ENCODE measurements at regions not wholly inside any gene's neighbourhood (a gene's known extent, or its start where the extent isn't known, plus 50 kb on each side); places are given as distances from the start of the nearest gene placed in this dataset.
A peak's percentile ranks its signal among the peaks of the same experiment; 100 is the strongest.
"Not testable (repeated sequence)": the region's sequence is repeated elsewhere in the genome, so short reads cannot be mapped to it uniquely, and the experiment has no call there.

DNA sequence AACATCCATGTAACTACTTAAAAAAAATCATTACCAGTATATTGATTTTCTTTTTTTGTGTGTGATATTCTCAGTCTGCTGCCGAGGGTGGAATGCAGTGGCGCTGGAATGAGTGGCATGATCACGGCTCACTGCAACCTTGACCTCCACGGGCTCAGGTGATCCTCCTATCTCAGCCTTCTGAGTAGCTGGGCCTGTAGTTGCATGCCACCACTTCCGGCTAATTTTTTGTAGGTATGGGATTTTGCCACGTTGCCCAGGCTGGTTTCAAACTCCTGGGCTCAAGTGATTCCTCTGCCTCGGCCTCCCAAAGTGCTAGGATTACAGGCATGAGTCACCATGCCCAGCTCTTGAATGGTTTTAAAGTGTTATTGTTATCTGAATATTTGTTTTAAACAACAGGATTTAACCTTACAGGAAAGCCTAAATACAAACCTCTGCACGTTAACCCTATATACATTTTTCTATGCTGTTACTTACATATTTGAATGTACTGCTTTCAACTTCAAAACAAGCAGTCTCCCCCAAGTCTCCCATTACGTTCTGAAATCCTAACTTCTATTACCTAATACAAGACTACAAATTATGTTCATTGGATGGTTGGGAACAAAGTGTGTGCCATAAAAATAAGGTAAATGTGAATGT, 61.7 kb downstream of the KPNA2 start:
- Histone ChIP-seq H3K9ac (ENCODE audit: low read length) (no peak overlapping the region), H3K4me3 (ENCODE audit: low read depth in 1 of 2, low read length in 2 of 2) (no peak overlapping the region), H3K27me3 (ENCODE audit: control insufficient read depth in 1 of 2, insufficient read depth in 2 of 2, low read length in 2 of 2) (no peaks in the 10 kb centered on the region), H3K27ac (ENCODE audit: low read depth, low read length) (no peak overlapping the region), H3K36me3 (ENCODE audit: insufficient read depth, low read length) (no peaks in the 10 kb centered on the region), H3K4me1 (ENCODE audit: insufficient read depth, low read length) (peaks cover 5% of the 10 kb centered on the region), H3K9me3 (ENCODE audit: low read length) (no peaks in the 10 kb centered on the region)

DNA sequence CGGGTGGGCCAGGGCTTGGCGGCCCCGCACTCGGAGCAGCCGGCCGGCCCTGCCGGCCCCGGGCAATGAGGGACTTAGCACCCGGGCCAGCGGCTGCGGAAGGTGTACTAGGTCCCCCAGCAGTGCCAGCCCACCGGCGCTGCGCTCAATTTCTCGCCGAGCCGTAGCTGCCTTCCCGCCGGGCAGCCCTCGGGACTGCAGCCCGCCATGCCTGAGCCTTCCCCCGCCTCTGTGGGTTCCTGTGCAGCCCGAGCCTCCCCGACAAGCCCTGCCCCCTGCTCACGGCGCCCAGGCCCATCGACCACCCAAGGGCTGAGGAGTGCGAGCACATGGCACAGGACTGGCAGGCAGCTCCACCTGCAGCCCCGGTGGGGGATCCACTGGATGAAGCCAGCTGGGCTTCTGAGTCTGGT, 63.8 kb downstream of the KPNA2 start:
- H3K27me3 ChIP-seq (ENCODE audit: control insufficient read depth in 1 of 2, insufficient read depth in 2 of 2, low read length in 2 of 2); H3K4me3 ChIP-seq (ENCODE audit: low read depth in 1 of 2, low read length in 2 of 2); H3K27ac ChIP-seq (ENCODE audit: low read depth, low read length); H3K9me3 ChIP-seq (ENCODE audit: low read length); H3K36me3 ChIP-seq (ENCODE audit: insufficient read depth, low read length); H3K9ac ChIP-seq (ENCODE audit: low read length): not testable (repeated sequence)
- peaks cover 12% of the 10 kb centered on the region for H3K4me1 ChIP-seq (ENCODE audit: insufficient read depth, low read length)

GRCh38 chr17:68100000-68100641, 64.6 kb downstream of the KPNA2 start:
- Histone ChIP-seq H3K36me3 (ENCODE audit: insufficient read depth, low read length) (no peaks in the 10 kb centered on the region), H3K9me3 (ENCODE audit: low read length) (no peaks in the 10 kb centered on the region), H3K4me1 (ENCODE audit: insufficient read depth, low read length) (peaks cover 12% of the 10 kb centered on the region), H3K9ac (ENCODE audit: low read length) (no peak overlapping the region), H3K27me3 (ENCODE audit: control insufficient read depth in 1 of 2, insufficient read depth in 2 of 2, low read length in 2 of 2) (no peaks in the 10 kb centered on the region), H3K4me3 (ENCODE audit: low read depth in 1 of 2, low read length in 2 of 2) (no peak overlapping the region), H3K27ac (ENCODE audit: low read depth, low read length) (no peak overlapping the region)

- Histone ChIP-seq H3K4me3 (ENCODE audit: low read depth in 1 of 2, low read length in 2 of 2) (peak overlapping the region; percentile 60 to 81), H3K4me1 (ENCODE audit: insufficient read depth, low read length) (peaks cover 16% of the 10 kb centered on the region), H3K9ac (ENCODE audit: low read length) (peak overlapping the region; percentile 68), H3K36me3 (ENCODE audit: insufficient read depth, low read length) (no peaks in the 10 kb centered on the region), H3K27ac (ENCODE audit: low read depth, low read length) (peak overlapping the region; percentile 61), H3K27me3 (ENCODE audit: control insufficient read depth in 1 of 2, insufficient read depth in 2 of 2, low read length in 2 of 2) (no peaks in the 10 kb centered on the region), H3K9me3 (ENCODE audit: low read length) (no peaks in the 10 kb centered on the region)
These were observed 65.8 kb downstream of the KPNA2 start for GRCh38 chr17:68101075-68101986.

- Histone ChIP-seq H3K4me1 (ENCODE audit: insufficient read depth, low read length) (peaks cover 18% of the 10 kb centered on the region), H3K9me3 (ENCODE audit: low read length) (no peaks in the 10 kb centered on the region), H3K27ac (ENCODE audit: low read depth, low read length) (peak overlapping the region; percentile 61), H3K27me3 (ENCODE audit: control insufficient read depth in 1 of 2, insufficient read depth in 2 of 2, low read length in 2 of 2) (no peaks in the 10 kb centered on the region), H3K36me3 (ENCODE audit: insufficient read depth, low read length) (no peaks in the 10 kb centered on the region), H3K9ac (ENCODE audit: low read length) (peak overlapping the region; percentile 68), H3K4me3 (ENCODE audit: low read depth in 1 of 2, low read length in 2 of 2) (peak overlapping the region; percentile 60 to 81)
These were observed 66.4 kb downstream of the KPNA2 start for GRCh38 chr17:68101987-68102314.

- no peaks in the 10 kb centered on the region for H3K36me3 ChIP-seq (ENCODE audit: insufficient read depth, low read length)
- H3K27ac ChIP-seq (ENCODE audit: low read depth, low read length) = peak overlapping the region; percentile 61
- H3K9me3 ChIP-seq (ENCODE audit: low read length) = no peaks in the 10 kb centered on the region
- peaks cover 18% of the 10 kb centered on the region for H3K4me1 ChIP-seq (ENCODE audit: insufficient read depth, low read length)
- peak overlapping the region; percentile 68 for H3K9ac ChIP-seq (ENCODE audit: low read length)
- H3K27me3 ChIP-seq (ENCODE audit: control insufficient read depth in 1 of 2, insufficient read depth in 2 of 2, low read length in 2 of 2) = no peaks in the 10 kb centered on the region
- H3K4me3 ChIP-seq (ENCODE audit: low read depth in 1 of 2, low read length in 2 of 2) = peak overlapping the region; percentile 60 to 81
These were observed 66.8 kb downstream of the KPNA2 start for GRCh38 chr17:68102318-68102758.

GRCh38 chr17:68103148-68103547, 67.6 kb downstream of the KPNA2 start:
- no peaks in the 10 kb centered on the region for H3K9me3 ChIP-seq (ENCODE audit: low read length)
- H3K27ac ChIP-seq (ENCODE audit: low read depth, low read length) = no peak overlapping the region

DNA sequence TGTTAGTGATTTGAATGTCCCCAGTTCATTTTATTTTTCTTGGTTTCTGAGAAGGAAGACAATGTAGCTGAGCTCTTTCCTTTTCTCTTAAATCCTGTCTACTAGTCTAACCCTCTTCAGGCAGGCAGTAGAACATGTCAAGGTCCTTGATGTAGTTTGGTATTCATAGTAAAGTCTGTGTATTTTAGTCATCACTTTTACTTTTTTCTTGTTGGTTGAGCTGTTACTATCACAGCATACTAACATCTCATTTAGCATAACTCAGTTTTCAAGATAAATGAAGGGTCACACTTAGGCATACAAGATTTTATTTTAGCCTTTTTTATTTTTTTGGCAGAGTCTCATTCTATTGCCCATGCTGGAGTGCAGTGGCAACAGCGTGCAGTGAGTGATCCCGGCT, 70.5 kb downstream of the KPNA2 start:
- no peaks in the 10 kb centered on the region for H3K27me3 ChIP-seq (ENCODE audit: control insufficient read depth in 1 of 2, insufficient read depth in 2 of 2, low read length in 2 of 2)
- peaks cover 13% of the 10 kb centered on the region for H3K4me1 ChIP-seq (ENCODE audit: insufficient read depth, low read length)
- H3K4me3 ChIP-seq (ENCODE audit: low read depth in 1 of 2, low read length in 2 of 2) = no peak overlapping the region
- H3K9ac ChIP-seq (ENCODE audit: low read length) = no peak overlapping the region
- H3K36me3 ChIP-seq (ENCODE audit: insufficient read depth, low read length) = no peaks in the 10 kb centered on the region
- no peaks in the 10 kb centered on the region for H3K9me3 ChIP-seq (ENCODE audit: low read length)
- H3K27ac ChIP-seq (ENCODE audit: low read depth, low read length) = no peak overlapping the region

More at GRCh38 chr17:68103148-68103547, 67.6 kb downstream of the KPNA2 start:
- no peak overlapping the region for H3K9ac ChIP-seq (ENCODE audit: low read length)
- H3K27me3 ChIP-seq (ENCODE audit: control insufficient read depth in 1 of 2, insufficient read depth in 2 of 2, low read length in 2 of 2) = no peaks in the 10 kb centered on the region
- H3K4me1 ChIP-seq (ENCODE audit: insufficient read depth, low read length) = peaks cover 18% of the 10 kb centered on the region
- H3K36me3 ChIP-seq (ENCODE audit: insufficient read depth, low read length) = no peaks in the 10 kb centered on the region
- peak overlapping the region in 1 of 2 donors; percentile 60 for H3K4me3 ChIP-seq (ENCODE audit: low read depth in 1 of 2, low read length in 2 of 2)

DNA sequence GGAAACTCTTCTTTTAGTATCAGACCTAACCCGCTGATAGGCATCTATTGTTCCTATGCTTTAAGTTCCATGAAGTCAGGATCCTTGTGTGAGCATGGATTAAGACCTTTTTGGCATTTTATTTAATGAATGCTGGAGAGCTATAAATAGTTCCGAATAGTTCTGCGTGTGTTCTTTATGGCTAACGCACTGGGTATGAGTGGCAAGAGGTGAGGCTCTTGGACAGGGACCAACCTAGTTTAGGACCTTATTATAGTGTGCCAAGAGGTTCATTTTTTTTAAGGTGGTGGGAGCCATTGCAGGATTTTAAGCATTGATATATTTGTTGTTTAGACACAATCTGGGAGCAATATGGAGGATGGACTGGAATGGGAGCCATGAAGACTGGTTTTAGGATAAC, 71.8 kb downstream of the KPNA2 start:
- Histone ChIP-seq H3K27ac (ENCODE audit: low read depth, low read length) (no peak overlapping the region), H3K9me3 (ENCODE audit: low read length) (no peaks in the 10 kb centered on the region), H3K36me3 (ENCODE audit: insufficient read depth, low read length) (no peaks in the 10 kb centered on the region), H3K4me3 (ENCODE audit: low read depth in 1 of 2, low read length in 2 of 2) (no peak overlapping the region), H3K27me3 (ENCODE audit: control insufficient read depth in 1 of 2, insufficient read depth in 2 of 2, low read length in 2 of 2) (no peaks in the 10 kb centered on the region), H3K4me1 (ENCODE audit: insufficient read depth, low read length) (peaks cover 13% of the 10 kb centered on the region), H3K9ac (ENCODE audit: low read length) (no peak overlapping the region)

DNA sequence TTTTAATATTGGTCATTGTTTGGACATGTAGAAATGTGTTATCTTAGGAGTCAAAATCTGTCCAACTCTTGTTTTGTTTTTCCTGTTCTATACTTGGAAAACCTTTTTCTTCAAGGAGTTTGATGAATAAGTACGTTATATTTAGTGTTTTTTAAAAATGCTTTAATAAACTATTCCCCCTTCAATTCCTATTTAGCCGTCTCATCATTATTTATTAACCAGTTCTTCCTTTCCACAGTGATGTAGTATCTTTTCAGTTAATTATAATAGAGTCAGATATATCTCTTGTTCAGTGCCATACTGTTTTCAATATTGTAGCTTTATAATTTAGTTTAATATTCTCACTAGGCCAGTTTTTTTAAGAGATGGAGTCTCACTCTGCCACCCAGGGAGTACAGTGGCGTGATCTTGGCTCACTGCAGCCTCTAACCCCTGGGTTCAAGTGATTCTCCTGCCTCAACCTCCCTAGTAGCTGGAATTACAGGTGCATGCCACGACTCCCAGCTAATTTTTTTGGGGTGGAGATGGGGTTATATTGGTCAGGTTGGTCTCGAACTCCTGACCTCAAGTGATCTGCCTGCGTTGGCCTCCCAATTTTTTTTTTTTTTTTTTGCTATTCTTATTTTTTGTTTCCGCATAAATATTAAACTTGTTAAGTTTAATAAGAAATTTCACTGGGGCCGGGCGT, 72.9 kb downstream of the KPNA2 start:
- no peak overlapping the region for H3K9ac ChIP-seq (ENCODE audit: low read length)

GRCh38 chr17:68109404-68109803, 73.9 kb downstream of the KPNA2 start:
- not testable (repeated sequence) for H3K4me3 ChIP-seq (ENCODE audit: low read depth in 1 of 2, low read length in 2 of 2); H3K27me3 ChIP-seq (ENCODE audit: control insufficient read depth in 1 of 2, insufficient read depth in 2 of 2, low read length in 2 of 2); H3K9ac ChIP-seq (ENCODE audit: low read length); H3K36me3 ChIP-seq (ENCODE audit: insufficient read depth, low read length); H3K4me1 ChIP-seq (ENCODE audit: insufficient read depth, low read length); H3K27ac ChIP-seq (ENCODE audit: low read depth, low read length); H3K9me3 ChIP-seq (ENCODE audit: low read length)

More for the DNA sequence above, 72.9 kb downstream of the KPNA2 start:
- H3K27me3 ChIP-seq (ENCODE audit: control insufficient read depth in 1 of 2, insufficient read depth in 2 of 2, low read length in 2 of 2) = no peaks in the 10 kb centered on the region
- no peaks in the 10 kb centered on the region for H3K36me3 ChIP-seq (ENCODE audit: insufficient read depth, low read length)
- no peaks in the 10 kb centered on the region for H3K9me3 ChIP-seq (ENCODE audit: low read length)
- no peak overlapping the region for H3K4me3 ChIP-seq (ENCODE audit: low read depth in 1 of 2, low read length in 2 of 2)
- peaks cover 7% of the 10 kb centered on the region for H3K4me1 ChIP-seq (ENCODE audit: insufficient read depth, low read length)
- no peak overlapping the region for H3K27ac ChIP-seq (ENCODE audit: low read depth, low read length)

Data from muscle layer of colon (tissue), 2 donors.